ENCODE measurements at regions not wholly inside any gene's neighbourhood (a gene's known extent, or its start where the extent isn't known, plus 50 kb on each side); places are given as distances from the start of the nearest gene placed in this dataset.

- TF ChIP-seq, protein P1, sequence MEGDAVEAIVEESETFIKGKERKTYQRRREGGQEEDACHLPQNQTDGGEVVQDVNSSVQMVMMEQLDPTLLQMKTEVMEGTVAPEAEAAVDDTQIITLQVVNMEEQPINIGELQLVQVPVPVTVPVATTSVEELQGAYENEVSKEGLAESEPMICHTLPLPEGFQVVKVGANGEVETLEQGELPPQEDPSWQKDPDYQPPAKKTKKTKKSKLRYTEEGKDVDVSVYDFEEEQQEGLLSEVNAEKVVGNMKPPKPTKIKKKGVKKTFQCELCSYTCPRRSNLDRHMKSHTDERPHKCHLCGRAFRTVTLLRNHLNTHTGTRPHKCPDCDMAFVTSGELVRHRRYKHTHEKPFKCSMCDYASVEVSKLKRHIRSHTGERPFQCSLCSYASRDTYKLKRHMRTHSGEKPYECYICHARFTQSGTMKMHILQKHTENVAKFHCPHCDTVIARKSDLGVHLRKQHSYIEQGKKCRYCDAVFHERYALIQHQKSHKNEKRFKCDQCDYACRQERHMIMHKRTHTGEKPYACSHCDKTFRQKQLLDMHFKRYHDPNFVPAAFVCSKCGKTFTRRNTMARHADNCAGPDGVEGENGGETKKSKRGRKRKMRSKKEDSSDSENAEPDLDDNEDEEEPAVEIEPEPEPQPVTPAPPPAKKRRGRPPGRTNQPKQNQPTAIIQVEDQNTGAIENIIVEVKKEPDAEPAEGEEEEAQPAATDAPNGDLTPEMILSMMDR (IDR thresholded peaks at IDR 0.05): no peak
- TF ChIP-seq JUND (IDR thresholded peaks at IDR 0.05) (no peak), MXI1 (IDR thresholded peaks at IDR 0.05; ENCODE audit: low read depth, low read length) (no peak), NFIC (IDR thresholded peaks at IDR 0.05; ENCODE audit: borderline replicate concordance) (no peak), RAD21 (IDR thresholded peaks at IDR 0.05; ENCODE audit: low read length) (no peak), NRF1 (IDR thresholded peaks at IDR 0.05; ENCODE audit: low read depth, low read length) (no peak), YY1 (IDR thresholded peaks at IDR 0.05; ENCODE audit: low read depth) (no peak), EZH2phosphoT487 (IDR thresholded peaks at IDR 0.05; ENCODE audit: borderline replicate concordance, low read depth) (no peak), FOXM1 (IDR thresholded peaks at IDR 0.05; ENCODE audit: low read depth) (no peak)
Observed at GRCh38 chr2:133624551-133624950, 56.3 kb upstream of the NCKAP5 start.
